NB4 (cell line): ENCODE measurements at regions not wholly inside any gene's neighbourhood (a gene's known extent, or its start where the extent isn't known, plus 50 kb on each side); places are given as distances from the start of the nearest gene placed in this dataset.

Source experiments
- DNase-seq: peaks from one replicate; pipeline ENCODE4 v3.0.0; 2010; ENCODE audit warnings: low read depth
- H3K4me3 ChIP-seq: one replicate; pipeline ENCODE4 v1.5.1; 2011; ENCODE audit warnings: mild to moderate bottlenecking, low read depth, low read length, moderate library complexity
- MYC ChIP-seq: IDR thresholded peaks from 2 replicates; pipeline ENCODE4 v1.6.1; 2011; ENCODE audit warnings: low read depth, low read length
- POLR2A ChIP-seq: IDR thresholded peaks from 2 replicates; pipeline ENCODE4 v1.6.1; 2011; ENCODE audit warnings: mild to moderate bottlenecking; ENCODE audit not compliant: insufficient read length; ENCODE audit errors: extremely low read depth
- TF ChIP-seq, protein P1 (sequence below): IDR thresholded peaks from 2 replicates; pipeline ENCODE4 v1.6.1; 2011; ENCODE audit warnings: low read depth, low read length
- TF ChIP-seq, protein P2 (sequence below): IDR thresholded peaks from one replicate; pipeline ENCODE4 v1.5.1; 2012; ENCODE audit warnings: low read depth, low read length

DNA sequence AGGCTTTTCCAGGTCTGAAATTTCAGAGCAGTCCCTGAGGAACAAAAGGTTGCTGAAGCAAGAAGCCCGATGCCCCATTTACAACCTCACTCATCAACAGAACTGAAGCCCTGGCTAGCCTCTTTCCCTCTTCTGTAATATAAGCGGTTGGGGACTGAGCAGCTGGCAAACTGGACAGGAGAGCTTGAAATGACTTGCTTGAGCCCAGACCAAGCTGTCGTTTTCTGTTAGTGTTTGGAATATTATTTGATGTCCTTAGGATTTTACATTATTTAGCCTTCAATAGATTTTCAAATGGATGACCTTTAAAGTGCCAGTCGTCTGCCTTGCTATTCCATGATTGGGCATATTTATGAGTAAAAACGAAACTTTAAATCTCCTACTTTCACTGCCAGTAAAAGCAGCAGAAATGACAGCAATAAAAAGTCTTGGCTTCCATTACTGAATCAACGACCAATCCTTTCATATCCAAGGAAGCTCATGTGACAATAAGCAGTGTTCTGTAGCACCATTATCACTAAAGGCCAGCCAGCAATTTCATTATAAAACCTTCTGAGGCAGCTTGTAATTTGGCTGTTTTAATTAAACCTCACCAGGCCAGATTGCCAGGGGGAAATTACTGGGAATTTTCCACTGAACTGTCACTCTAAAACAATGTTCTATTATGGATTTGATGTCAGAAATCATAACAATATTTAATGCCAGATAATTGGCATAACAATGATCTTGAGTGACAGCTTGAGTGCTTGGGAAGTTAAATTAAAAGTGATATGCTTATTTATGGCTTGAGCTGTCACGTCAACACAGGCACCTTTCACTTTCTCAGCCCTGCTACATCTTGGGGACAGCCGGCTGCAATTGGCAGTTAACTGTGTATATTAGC is 85.9 kb downstream of the LSMEM1 start:
- no peak for DNase-seq
- TF ChIP-seq, protein P1, sequence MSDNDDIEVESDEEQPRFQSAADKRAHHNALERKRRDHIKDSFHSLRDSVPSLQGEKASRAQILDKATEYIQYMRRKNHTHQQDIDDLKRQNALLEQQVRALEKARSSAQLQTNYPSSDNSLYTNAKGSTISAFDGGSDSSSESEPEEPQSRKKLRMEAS, result no peak
- TF ChIP-seq POLR2A, result no peak
- TF ChIP-seq, protein P2, sequence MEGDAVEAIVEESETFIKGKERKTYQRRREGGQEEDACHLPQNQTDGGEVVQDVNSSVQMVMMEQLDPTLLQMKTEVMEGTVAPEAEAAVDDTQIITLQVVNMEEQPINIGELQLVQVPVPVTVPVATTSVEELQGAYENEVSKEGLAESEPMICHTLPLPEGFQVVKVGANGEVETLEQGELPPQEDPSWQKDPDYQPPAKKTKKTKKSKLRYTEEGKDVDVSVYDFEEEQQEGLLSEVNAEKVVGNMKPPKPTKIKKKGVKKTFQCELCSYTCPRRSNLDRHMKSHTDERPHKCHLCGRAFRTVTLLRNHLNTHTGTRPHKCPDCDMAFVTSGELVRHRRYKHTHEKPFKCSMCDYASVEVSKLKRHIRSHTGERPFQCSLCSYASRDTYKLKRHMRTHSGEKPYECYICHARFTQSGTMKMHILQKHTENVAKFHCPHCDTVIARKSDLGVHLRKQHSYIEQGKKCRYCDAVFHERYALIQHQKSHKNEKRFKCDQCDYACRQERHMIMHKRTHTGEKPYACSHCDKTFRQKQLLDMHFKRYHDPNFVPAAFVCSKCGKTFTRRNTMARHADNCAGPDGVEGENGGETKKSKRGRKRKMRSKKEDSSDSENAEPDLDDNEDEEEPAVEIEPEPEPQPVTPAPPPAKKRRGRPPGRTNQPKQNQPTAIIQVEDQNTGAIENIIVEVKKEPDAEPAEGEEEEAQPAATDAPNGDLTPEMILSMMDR, result no peak
- TF ChIP-seq MYC, result no peak
- H3K4me3 ChIP-seq, result no peak overlapping the region

DNA sequence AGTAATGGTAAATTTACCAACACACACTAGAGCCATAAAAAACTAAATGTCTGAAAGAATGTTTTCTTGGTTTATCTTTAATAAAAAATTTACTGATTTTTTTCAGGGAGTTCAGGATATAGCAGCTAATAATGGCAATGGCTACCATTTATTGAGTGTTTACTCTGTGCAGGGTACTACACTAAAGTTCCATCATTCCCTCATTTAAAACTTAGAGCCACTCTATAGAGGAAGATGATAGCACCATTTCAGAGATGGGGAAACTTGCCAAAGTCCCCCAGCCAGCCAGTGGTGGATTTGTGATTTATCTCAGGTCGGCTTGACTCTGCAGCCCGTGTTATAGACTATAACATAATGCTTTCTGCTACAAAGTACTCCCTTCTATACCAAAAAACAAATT is 86.6 kb downstream of the LSMEM1 start:
- no peak overlapping the region for H3K4me3 ChIP-seq
- DNase-seq, result no peak
- TF ChIP-seq, protein P2, result no peak
- TF ChIP-seq, protein P1, result no peak
- TF ChIP-seq POLR2A (no peak), MYC (no peak)

DNA sequence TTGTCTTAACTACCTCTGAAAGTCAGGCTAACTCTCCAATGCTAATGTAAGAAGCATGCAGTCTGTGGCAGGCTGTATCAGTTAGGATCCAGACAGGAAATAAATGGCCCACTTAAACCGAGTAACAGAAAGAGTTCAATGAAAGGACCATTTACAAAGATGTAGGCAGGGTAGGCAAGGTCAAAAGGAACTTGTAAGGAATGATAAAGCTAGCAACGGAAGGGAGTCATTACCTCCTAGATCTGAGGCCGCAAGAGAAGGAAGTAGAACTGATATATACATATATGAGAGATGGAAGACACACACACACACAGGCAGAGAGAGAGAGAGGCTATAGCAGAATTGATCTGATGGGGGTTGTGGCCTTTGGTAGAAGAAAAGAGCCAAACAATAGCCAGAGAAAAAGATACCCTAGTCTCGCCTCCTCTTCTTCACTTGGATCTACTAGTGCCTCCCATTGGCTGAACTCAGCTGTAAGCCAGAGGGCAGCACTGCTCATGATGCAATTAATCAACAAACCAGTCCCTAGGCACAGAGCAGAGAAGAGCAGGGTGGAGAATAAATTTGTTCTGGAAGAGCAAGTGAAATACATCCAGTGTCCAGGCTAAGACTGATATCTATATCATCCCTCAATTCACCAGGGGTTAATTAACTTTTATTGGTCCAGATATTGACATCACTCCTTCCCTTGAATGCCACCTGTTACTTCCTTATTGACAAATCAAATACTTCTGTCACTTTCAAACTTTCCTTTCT is 91.2 kb downstream of the LSMEM1 start:
- peak; percentile 14 for DNase-seq
- no peak overlapping the region for H3K4me3 ChIP-seq
- TF ChIP-seq POLR2A, result no peak
- TF ChIP-seq, protein P2, result no peak
- TF ChIP-seq MYC, result no peak
- TF ChIP-seq, protein P1, result no peak

DNA sequence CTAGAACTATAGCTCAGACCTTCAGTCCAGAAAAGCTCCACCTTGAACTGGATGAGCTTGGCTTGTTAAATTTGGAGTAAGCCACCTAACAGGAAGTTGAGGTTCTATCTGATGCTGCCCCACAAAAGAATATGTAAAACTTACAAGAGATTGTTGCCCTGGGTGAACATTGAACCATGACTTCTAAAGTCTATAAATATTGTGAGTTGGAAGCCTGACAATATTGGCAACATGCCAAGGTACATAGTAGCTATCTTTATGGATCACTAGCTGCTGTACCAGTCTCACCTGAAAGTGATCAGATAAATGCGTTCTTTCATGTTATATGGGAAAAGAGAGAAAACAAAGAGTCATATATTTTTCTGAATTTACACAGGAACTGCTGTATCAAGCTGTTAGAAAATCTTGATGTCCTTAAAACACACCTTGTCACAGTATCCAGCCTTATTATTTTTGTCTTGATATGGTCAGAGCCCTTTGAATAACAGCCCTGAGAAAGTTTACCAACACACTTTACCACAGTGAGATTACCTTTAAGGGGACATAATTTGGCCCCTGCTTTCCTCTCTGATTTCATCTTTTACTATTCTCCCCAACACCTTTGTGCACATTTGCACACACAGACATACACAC is 92.0 kb downstream of the LSMEM1 start:
- no peak for DNase-seq
- TF ChIP-seq, protein P1, result no peak
- no peak for TF ChIP-seq MYC
- no peak for TF ChIP-seq POLR2A
- TF ChIP-seq, protein P2, result no peak
- H3K4me3 ChIP-seq, result no peak overlapping the region

DNA sequence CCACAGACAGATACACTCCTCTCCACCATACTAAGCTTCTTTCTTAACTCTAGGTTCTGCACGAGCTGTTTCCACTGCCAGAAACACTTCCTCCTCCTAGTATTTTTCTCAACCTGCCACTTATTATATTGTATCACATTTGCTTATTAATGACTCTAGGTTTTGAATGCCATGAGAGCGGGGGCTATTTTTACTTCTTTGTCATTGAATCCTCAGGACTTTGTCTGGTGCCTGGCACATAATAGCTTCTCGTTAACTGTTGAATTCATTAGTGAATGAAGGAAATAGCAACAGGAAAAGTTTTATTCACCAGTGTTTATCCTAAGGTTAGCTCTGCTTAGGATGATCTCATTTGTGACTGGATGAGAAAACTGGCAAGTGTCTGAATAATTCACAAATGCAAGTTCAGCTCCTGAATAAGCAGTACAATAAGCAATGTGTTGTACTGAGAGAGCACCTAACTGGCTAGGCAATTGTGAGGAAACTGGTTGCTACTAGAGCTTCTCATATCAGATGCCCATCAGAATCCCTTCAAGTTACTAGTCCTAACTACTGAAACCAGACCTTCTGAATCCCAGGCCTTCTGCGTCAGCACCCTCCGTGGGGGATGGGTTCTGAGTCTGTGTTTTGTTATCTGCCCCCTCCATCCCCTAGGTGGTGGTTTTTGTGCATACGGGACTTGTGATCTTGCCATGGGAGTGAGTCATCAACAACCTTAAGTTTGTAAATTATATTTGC is 92.7 kb downstream of the LSMEM1 start:
- H3K4me3 ChIP-seq, result no peak overlapping the region
- DNase-seq, result no peak
- TF ChIP-seq, protein P2, result no peak
- TF ChIP-seq, protein P1, result no peak
- TF ChIP-seq MYC (no peak), POLR2A (no peak)
